Posterior vena cava (tissue), 2 donors: ENCODE measurements at regions not wholly inside any gene's neighbourhood (a gene's known extent, or its start where the extent isn't known, plus 50 kb on each side); places are given as distances from the start of the nearest gene placed in this dataset.

Experiments
- DNase-seq: peaks from one replicate; pipeline ENCODE4 v3.0.0-alpha.2; 2020; ENCODE audit warnings: low spot score
- intact Hi-C, 2 donors: fragments of 100-400 bp; cut with DNase I; formaldehyde crosslinking; loops; one replicate each; pipeline versions ENCODE4 v1.14.1 to v1.14.2; 2022 to 2023
- donor health status: DM: yes; HTN: yes; CAD: no.
- donor health status: DM: yes; HTN: yes; CAD: no.

GRCh38 chr9:22265534-22265933 is 181.1 kb upstream of the DMRTA1 start:
- intact Hi-C loops: loop anchor here in 1 of 2 donors (10.0 kb wide), 1 partner anchor 109 kb away; no protein-coding TSS in a partner anchor
- no peak for DNase-seq

DNA sequence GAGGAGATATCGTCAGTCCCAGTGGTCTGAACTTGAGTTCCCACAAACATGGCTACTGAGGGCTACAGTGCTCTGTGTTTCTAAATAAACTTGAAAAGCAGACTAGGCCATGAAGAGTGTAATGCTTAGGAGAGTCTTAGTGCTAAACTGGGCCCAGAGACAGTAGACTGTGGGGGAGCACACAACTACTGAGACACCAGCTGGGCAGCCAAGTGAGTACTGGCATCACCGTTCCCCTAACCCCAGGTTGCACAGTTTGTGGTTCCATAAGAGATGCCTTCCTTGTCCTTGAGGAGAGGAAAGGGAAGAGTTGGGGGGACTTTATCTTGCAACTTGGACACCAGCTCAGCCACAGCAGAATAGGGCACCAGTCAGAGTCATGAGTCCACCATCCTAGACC is 172.1 kb upstream of the DMRTA1 start:
- DNase-seq: no peak
- intact Hi-C loops: no loop called here

DNA sequence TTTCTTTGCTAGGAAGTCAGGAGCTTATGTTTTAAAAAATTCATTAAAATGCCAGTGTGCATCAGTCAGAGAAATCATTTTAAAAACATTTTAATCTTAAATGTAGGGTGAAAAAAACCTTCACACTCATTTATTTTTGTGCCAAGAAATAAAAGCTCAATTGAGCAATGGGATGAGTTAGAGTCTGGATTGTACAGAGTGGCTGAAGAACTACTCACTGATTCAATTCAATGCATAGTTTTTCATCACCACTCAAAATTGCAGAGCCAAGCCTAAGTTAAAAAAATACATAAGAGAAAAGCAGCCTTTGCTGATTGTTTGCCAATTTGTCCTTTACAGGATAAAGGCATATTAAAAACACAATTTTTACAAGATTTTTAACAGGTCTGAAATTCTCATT is 168.2 kb upstream of the DMRTA1 start:
- intact Hi-C loops: no loop called here
- DNase-seq: no peak

DNA sequence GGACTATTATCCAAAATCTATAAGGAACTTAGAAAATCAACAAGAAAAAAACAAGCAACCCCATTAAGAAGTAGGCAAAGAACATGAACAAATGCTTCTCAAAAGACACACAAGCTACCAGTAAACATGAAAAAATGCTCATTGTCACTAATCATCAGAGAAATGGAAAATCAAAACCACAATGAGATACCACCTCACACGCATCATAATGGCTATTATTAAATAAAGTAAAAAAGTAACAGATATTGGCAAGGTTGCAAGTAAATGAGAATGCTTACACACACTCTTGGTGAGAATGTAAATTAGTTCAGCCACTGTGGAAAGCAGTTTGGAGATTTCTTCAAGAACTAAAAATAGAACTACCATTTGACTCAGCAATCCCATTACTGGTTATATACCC is 167.0 kb upstream of the DMRTA1 start:
- DNase-seq: no peak
- intact Hi-C loops: no loop called here

- intact Hi-C loops: no loop called here
- no peak for DNase-seq
Measured at GRCh38 chr9:22285066-22285465, 161.6 kb upstream of the DMRTA1 start.

- intact Hi-C loops: no loop called here
- no peak for DNase-seq
Measured at GRCh38 chr9:22286661-22287060, 160.0 kb upstream of the DMRTA1 start.

DNA sequence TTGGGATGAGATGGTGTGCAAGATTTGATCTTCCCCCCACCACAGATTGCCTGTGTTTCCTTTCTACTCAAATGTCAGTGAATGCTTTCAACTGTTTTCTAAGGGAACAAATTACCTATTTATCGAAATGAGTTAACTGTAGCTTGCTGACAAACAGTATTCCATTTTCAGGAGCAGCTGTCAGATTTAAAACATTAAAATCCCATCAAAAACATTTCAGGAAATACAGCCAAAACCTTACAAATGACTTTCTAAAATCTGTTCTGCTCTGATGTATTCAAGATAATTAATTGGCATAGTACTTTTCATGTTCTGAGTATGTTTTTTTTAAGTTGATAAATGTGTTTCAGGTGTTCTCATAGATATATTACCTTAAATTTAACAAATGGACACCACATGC is 158.0 kb upstream of the DMRTA1 start:
- no peak for DNase-seq
- intact Hi-C loops: no loop called here

GRCh38 chr9:22307013-22307711 is 139.5 kb upstream of the DMRTA1 start:
- DNase-seq: no peak
- intact Hi-C loops: no loop called here

GRCh38 chr9:22308177-22308576 is 138.4 kb upstream of the DMRTA1 start:
- intact Hi-C loops: no loop called here
- DNase-seq: no peak

GRCh38 chr9:22316645-22317044 is 130.0 kb upstream of the DMRTA1 start:
- no peak for DNase-seq
- intact Hi-C loops: no loop called here

DNA sequence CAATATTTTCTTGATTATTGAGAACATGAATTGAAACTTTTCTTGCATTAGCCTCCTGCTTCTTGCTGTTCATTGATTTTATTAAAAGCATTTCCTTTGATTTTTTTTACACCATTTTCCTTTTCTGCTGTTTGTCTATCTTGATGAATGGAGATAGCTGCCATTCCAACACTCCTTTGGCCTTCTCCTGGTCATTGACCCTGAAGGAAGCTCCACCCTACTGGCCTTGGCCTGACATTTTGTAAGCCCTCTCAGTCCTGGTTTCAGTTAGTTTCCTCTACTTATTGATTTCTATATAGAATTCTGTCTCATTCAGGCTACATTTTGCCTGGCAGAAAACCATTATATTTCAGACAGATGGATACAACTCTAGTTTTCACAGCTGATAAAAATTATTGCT is 115.1 kb upstream of the DMRTA1 start:
- DNase-seq: no peak
- intact Hi-C loops: no loop called here

DNA sequence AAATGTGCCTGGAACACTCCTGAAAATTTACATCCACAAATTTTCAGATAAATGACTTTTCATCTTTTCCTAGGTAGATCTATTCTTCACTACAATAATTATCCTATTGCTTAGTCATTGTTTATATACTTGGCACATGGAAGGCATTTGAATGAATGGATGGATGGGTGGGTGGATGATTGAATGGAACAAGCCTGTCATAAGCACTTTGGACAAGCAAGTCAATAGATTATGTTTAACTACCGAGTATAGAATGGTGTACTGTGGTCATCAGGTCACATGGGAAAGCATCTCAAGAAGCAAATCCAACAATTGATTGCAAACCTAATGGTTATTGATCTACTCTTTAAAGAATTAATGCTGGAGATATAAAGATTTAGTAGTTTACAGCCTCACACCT is 114.4 kb upstream of the DMRTA1 start:
- no peak for DNase-seq
- intact Hi-C loops: no loop called here

DNA sequence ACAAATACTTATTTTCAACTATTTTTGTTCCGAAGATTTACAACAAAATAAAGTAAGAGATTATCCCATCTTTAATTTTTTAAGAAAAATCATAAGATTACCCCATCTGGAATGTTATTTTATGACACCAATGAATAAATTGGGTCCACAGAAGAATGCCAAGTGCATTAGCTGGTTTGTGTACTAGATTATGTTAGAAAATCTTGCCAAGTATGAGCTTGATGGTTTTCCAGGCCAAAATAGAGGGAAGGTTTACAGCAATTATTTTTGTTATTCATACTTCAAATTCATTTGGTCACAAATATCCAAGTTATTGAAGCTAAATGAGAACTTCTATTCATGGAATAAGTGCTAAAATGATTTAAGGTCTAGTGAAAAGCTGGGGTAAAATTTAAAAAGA is 109.4 kb upstream of the DMRTA1 start:
- no peak for DNase-seq

DNA sequence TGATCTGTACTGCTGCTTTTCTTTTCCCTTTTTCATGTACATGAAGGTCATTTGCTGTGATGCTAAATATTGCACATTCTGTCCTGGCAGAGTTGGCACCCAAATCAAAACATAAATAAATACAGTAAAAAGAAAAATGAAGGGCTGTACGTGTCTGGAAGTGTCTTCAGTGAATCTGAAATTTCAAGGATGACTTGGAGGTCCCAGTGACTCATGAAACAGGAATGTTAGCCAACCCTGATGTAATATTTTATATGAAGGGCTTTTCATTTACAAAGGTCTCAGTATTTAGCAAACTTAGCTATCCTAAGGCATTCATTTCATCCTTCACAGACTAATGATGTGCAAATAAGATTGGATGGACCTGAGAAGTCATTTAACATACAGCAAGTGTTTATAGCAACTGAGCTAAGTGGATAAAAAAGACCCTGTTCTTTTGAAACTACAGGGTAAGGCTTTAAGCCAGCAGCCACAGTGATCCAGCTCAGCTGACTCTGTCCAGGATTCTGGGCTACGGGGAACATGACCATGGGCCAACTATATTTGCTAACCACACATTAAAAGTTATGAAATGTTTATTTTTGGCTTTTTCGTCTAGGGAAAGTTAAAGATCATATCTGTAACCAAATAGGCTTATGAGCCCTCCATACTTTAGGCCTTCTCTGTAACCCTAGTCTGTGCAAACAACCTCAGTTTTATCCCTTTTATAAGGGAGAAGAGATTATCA is 104.0 kb upstream of the DMRTA1 start:
- intact Hi-C loops: no loop called here
- no peak for DNase-seq

More for the DNA sequence above, 109.4 kb upstream of the DMRTA1 start:
- intact Hi-C loops: loop anchor here in 1 of 2 donors (5.0 kb wide), 1 partner anchor 510 kb away; no protein-coding TSS in a partner anchor

DNA sequence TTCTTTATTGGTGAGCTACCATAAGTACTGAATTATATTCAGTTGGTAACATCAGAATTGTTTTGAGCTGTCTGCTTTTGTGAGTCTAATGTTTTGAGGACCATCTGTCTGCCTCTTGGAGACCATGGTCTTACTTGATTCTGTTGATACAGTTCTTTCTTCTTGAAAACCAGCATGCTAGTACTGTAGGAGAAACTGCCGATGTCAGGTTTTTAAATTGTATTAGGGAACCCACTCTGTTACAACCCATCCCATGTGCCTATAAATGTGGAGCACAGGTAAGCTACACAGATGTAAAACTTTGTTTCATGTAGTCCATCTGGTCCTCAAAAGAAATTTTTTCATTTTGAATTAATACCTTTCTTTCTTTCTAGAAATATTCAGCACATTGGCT is 103.4 kb upstream of the DMRTA1 start:
- intact Hi-C loops: no loop called here
- DNase-seq: no peak

DNA sequence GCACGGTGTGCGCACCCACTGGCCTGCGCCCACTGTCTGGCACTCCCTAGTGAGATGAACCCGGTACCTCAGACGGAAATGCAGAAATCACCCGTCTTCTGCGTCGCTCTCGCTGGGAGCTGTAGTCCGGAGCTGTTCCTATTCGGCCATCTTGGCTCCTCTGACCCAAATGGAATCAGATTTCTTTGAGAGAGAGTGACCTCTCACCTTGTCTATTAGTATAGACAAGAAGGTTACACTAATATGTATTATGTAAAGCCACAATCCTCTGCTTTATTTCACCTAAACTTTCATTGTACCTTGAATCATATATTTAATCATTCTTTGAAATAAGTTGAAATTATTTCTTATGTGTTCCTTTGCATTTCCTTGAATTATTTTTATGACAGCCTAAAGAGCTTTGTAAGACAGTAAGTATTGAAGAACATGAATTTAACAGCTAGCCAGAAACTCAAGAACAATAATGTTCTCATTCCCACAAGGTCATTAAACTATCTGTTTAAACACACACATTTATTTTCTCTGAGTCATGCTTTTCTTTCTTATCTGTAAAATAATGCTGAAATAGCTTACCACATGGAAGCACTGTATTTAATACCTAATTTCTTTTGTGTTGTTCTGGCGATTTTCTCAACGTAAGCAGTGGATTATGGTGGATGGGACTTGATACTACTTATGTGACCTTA is 91.8 kb upstream of the DMRTA1 start:
- no peak for DNase-seq
- intact Hi-C loops: no loop called here

DNA sequence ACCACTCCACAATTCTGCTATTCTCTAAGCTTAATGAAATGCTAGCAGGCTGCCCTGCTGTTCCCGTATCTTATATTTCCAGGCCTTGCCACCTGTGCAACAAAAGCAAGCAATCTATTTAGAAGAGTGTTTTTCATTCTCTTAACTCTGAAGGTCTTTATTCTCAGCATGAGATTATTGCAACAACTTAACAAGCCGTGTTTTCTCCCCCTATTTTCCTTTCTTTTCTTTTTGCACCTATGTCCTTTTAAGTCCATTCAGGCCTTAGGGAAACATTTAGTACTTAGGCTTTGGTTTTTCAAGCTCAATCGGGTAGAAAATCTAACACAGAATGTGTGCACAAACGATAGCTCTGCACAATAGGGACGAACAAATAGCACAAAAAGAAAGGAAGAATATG is 89.6 kb upstream of the DMRTA1 start:
- intact Hi-C loops: no loop called here

GRCh38 chr9:22363421-22363887 is 83.2 kb upstream of the DMRTA1 start:
- intact Hi-C loops: loop anchor here in 1 of 2 donors (5.0 kb wide), 1 partner anchor 1144 kb away; no protein-coding TSS in a partner anchor
- peak; percentile 78 for DNase-seq

More for the DNA sequence above, 89.6 kb upstream of the DMRTA1 start:
- no peak for DNase-seq

GRCh38 chr9:22373636-22374035 is 73.0 kb upstream of the DMRTA1 start:
- no peak for DNase-seq
- intact Hi-C loops: loop anchor here in 1 of 2 donors (10.0 kb wide), 1 partner anchor 109 kb away; no protein-coding TSS in a partner anchor

DNA sequence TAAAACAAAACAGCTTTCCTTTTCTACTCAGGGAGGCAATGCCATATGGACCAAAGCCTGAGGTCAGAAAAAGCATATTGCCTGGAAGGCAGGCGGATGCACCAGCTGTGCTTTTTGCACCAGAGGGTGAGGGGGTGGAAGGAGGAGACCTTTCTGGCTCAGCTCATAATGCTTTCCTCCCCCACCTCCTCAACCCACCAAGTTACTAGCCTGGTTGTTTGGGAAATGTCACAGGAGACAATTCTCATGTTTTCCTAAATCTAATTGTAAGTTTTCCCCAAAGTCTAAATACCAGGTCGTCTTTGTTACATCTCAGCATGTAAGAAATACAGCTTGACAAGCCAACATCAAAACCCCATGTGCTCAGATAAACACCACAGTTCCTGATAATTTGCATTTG is 72.6 kb upstream of the DMRTA1 start:
- no peak for DNase-seq
- intact Hi-C loops: loop anchor here in 1 of 2 donors (10.0 kb wide), 1 partner anchor 109 kb away; no protein-coding TSS in a partner anchor
